ENCODE measurements at regions not wholly inside any gene's neighbourhood (a gene's known extent, or its start where the extent isn't known, plus 50 kb on each side); places are given as distances from the start of the nearest gene placed in this dataset.
"Not testable (repeated sequence)": the region's sequence is repeated elsewhere in the genome, so short reads cannot be mapped to it uniquely, and the experiment has no call there.

DNA sequence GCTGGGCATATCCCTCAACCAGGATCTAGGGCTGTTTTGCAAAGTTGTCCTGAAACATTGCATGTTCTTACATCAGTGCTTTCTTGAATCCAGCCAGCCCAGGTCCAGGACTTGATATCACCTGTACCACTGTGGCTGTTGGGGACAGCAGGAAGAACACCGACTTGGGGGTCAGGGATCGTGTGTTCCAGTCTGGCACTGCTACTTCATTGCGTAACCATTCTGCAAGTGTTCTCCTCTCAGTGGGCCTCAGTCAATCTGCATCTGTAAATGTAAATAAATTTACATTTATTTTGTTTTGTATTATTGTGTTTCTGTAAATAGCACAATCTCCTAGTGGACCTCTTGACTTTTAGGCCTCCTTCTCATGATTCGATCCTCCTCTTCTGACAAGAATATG, 167.3 kb downstream of the SUDS3 start:
- Histone ChIP-seq H3K4me1 (no peaks in the 10 kb centered on the region), H3K9me3 (no peaks in the 10 kb centered on the region), H3K36me3 (no peaks in the 10 kb centered on the region), H3K4me3 (no peak overlapping the region), H3K27me3 (no peaks in the 10 kb centered on the region), H3K27ac (no peak overlapping the region)
- in situ Hi-C loops (cut with MboI; ENCODE audit: low pct_ligation_motif_present in 1 of 4, low pct_unique_long_range_greater_than_20kb in 1 of 4, low sequenced_read_pairs in 3 of 4) (no loop called here), intact Hi-C loops (cut with DNase I; ENCODE audit: low total_unique reads) (no loop called here)
- 90 to 93% methylated on average over 3 to 4 of the region's 4 CpGs for WGBS, 2 donors (ENCODE audit: low coverage in 1 of 2)
- no peak for DNase-seq
- TF ChIP-seq EP300 (IDR thresholded peaks at IDR 0.05; ENCODE audit: low read depth) (no peak), POLR2AphosphoS5 (IDR thresholded peaks at IDR 0.05) (no peak), POLR2A (IDR thresholded peaks at IDR 0.05) (no peak)
- TF ChIP-seq, protein P1, sequence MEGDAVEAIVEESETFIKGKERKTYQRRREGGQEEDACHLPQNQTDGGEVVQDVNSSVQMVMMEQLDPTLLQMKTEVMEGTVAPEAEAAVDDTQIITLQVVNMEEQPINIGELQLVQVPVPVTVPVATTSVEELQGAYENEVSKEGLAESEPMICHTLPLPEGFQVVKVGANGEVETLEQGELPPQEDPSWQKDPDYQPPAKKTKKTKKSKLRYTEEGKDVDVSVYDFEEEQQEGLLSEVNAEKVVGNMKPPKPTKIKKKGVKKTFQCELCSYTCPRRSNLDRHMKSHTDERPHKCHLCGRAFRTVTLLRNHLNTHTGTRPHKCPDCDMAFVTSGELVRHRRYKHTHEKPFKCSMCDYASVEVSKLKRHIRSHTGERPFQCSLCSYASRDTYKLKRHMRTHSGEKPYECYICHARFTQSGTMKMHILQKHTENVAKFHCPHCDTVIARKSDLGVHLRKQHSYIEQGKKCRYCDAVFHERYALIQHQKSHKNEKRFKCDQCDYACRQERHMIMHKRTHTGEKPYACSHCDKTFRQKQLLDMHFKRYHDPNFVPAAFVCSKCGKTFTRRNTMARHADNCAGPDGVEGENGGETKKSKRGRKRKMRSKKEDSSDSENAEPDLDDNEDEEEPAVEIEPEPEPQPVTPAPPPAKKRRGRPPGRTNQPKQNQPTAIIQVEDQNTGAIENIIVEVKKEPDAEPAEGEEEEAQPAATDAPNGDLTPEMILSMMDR (IDR thresholded peaks at IDR 0.05), result no peak

DNA sequence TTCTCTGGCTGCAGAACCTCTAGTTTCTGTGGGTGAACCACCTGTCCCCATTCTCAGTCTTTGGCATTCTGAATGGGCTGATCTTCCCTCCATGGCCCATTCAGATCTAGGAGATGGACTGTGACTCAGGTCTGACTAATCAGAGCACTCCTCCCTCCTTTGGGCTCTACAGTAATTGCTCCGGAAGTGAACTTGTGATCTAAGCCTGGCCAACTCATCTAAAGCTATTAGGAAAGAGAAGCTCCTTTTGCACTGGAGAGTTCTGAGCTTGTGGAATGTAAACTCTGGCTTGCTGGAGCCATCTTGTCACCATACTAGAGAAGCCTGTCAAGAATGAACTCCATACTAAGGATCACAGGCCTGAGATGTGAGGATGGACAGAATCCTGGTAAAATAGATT, 168.2 kb downstream of the SUDS3 start:
- Histone ChIP-seq H3K9me3 (no peaks in the 10 kb centered on the region), H3K4me3 (no peak overlapping the region), H3K4me1 (no peaks in the 10 kb centered on the region), H3K36me3 (no peaks in the 10 kb centered on the region), H3K27me3 (no peaks in the 10 kb centered on the region), H3K27ac (no peak overlapping the region)
- intact Hi-C loops (cut with DNase I; ENCODE audit: low total_unique reads), result no loop called here
- no peak for TF ChIP-seq EP300 (IDR thresholded peaks at IDR 0.05; ENCODE audit: low read depth)
- no peak for TF ChIP-seq POLR2AphosphoS5 (IDR thresholded peaks at IDR 0.05)
- no peak for TF ChIP-seq POLR2A (IDR thresholded peaks at IDR 0.05)
- TF ChIP-seq, protein P1 (IDR thresholded peaks at IDR 0.05), result no peak
- no peak for DNase-seq
- in situ Hi-C loops (cut with MboI; ENCODE audit: low pct_ligation_motif_present in 1 of 4, low pct_unique_long_range_greater_than_20kb in 1 of 4, low sequenced_read_pairs in 3 of 4), result no loop called here
- WGBS, 2 donors (ENCODE audit: low coverage in 1 of 2), result 36% methylated on average over 1 of the region's 1 CpG; no CpG with 5 or more reads in 1 of the 2 donors

DNA sequence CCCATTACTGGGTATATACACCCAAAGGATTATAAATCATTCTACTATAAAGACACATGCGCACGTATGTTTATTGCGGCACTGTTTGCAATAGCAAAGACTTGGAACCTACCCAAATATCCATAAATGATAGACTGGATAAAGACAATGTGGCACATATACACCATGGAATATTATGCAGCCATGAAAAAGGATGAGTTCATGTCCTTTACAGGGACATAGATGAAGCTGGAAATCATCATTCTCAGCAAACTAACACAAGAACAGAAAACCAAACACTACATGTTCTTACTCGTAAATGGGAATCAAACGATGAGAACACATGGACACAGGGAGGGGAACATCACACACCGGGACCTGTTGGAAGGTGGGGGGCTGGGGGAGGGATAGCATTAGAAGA, 171.3 kb downstream of the SUDS3 start:
- H3K36me3 ChIP-seq; H3K27ac ChIP-seq; DNase-seq; H3K27me3 ChIP-seq; H3K4me1 ChIP-seq; H3K9me3 ChIP-seq; intact Hi-C loops (cut with DNase I; ENCODE audit: low total_unique reads); in situ Hi-C loops (cut with MboI; ENCODE audit: low pct_ligation_motif_present in 1 of 4, low pct_unique_long_range_greater_than_20kb in 1 of 4, low sequenced_read_pairs in 3 of 4); H3K4me3 ChIP-seq: not testable (repeated sequence)
- 77 to 89% methylated on average over 5 to 6 of the region's 6 CpGs for WGBS, 2 donors (ENCODE audit: low coverage in 1 of 2)

DNA sequence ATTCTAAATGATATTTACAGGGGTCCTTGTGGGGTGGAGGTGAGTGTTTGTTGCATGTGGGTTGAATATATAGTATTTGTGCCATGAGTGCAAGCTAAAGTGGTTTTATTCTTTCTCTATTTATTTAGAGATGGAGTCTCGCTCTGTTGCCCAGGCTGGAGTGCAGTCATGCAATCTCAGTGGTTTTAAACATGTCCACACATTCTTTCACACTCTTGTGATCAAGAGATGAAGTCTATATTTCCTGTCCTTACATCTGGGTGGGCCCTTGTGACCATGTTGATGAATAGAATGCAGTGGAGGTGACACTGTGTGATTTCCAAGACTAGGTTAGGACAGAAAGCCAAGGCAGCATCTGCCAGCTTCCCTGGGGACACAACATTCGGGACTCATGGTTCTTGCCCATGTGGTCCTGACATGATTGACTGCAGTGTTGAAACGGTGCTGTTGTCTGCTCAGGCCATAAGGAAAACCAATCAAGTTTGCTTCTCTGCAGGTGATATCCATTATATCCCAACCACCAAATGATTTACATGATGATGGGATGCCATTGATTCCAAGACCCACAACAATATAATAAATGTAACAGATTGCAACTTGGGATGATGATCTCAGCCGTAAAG, 172.6 kb downstream of the SUDS3 start:
- in situ Hi-C loops (cut with MboI; ENCODE audit: low pct_ligation_motif_present in 1 of 4, low pct_unique_long_range_greater_than_20kb in 1 of 4, low sequenced_read_pairs in 3 of 4), result no loop called here
- DNase-seq, result no peak
- Histone ChIP-seq H3K9me3 (no peaks in the 10 kb centered on the region), H3K4me3 (no peak overlapping the region), H3K27me3 (no peaks in the 10 kb centered on the region), H3K27ac (no peak overlapping the region), H3K4me1 (no peaks in the 10 kb centered on the region), H3K36me3 (no peaks in the 10 kb centered on the region)
- TF ChIP-seq POLR2A (IDR thresholded peaks at IDR 0.05), result no peak
- TF ChIP-seq EP300 (IDR thresholded peaks at IDR 0.05; ENCODE audit: low read depth), result no peak
- TF ChIP-seq POLR2AphosphoS5 (IDR thresholded peaks at IDR 0.05), result no peak
- TF ChIP-seq, protein P1 (IDR thresholded peaks at IDR 0.05), result no peak
- intact Hi-C loops (cut with DNase I; ENCODE audit: low total_unique reads), result no loop called here
- 70% methylated on average over 4 of the region's 4 CpGs; no CpG with 5 or more reads in 1 of the 2 donors for WGBS, 2 donors (ENCODE audit: low coverage in 1 of 2)

DNA sequence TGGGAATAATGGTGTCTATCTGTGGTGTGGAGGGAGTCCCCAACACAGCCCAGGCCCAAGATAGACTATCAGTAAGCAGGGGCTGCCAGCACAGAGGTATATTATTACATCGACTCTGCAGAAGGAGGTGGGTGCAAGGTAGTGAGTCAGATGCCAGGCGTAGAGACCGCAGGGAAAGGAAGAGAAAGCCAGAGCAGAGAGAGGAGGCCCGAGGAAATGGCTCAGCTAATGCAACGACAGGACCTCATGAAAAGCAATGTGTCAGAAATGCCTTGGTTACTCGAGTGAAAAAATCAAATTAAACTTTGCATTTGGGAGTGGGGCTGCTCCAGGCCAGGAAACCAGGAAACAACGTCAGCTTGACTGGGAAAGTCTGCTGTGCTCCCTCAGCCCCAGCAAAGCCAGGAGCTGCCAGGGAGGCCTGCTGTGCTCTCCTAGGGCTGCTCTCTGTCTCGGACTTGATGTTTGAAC, 173.2 kb downstream of the SUDS3 start:
- intact Hi-C loops (cut with DNase I; ENCODE audit: low total_unique reads), result no loop called here
- TF ChIP-seq, protein P1 (IDR thresholded peaks at IDR 0.05), result no peak
- TF ChIP-seq POLR2AphosphoS5 (IDR thresholded peaks at IDR 0.05), result no peak
- TF ChIP-seq EP300 (IDR thresholded peaks at IDR 0.05; ENCODE audit: low read depth), result no peak
- no peak for TF ChIP-seq POLR2A (IDR thresholded peaks at IDR 0.05)
- Histone ChIP-seq H3K4me1 (no peaks in the 10 kb centered on the region), H3K27me3 (no peaks in the 10 kb centered on the region), H3K27ac (no peak overlapping the region), H3K9me3 (no peaks in the 10 kb centered on the region), H3K4me3 (no peak overlapping the region), H3K36me3 (no peaks in the 10 kb centered on the region)
- 72 to 73% methylated on average over 3 to 8 of the region's 8 CpGs for WGBS, 2 donors (ENCODE audit: low coverage in 1 of 2)
- in situ Hi-C loops (cut with MboI; ENCODE audit: low pct_ligation_motif_present in 1 of 4, low pct_unique_long_range_greater_than_20kb in 1 of 4, low sequenced_read_pairs in 3 of 4), result no loop called here
- no peak for DNase-seq
